ENCODE measurements at regions not wholly inside any gene's neighbourhood (a gene's known extent, or its start where the extent isn't known, plus 50 kb on each side); places are given as distances from the start of the nearest gene placed in this dataset.

- Histone ChIP-seq H3K4me1 (ENCODE audit: insufficient read depth, low read length) (no peaks in the 10 kb centered on the region), H3K79me2 (ENCODE audit: insufficient read depth, low read length) (no peaks in the 10 kb centered on the region), H2AFZ (ENCODE audit: low read length) (no peak overlapping the region), H3K36me3 (replicated peaks in 1 of 2; ENCODE audit: control insufficient read depth in 1 of 2, insufficient read depth in 2 of 2, low read length in 2 of 2) (no peaks in the 10 kb centered on the region), H3K27ac (ENCODE audit: extremely low read length, insufficient read depth, low read length) (no peak overlapping the region), H3K9me3 (ENCODE audit: low read length) (0 out of 2 replicates have a peak, but pooled peaks cover 4% of the 10 kb centered on the region), H3K27me3 (ENCODE audit: control insufficient read depth in 1 of 2, insufficient read depth in 2 of 2, low read length in 2 of 2) (peaks cover 0 to 1% of the 10 kb centered on the region in 2 experiments; a peak in 3 of 5 replicates), H3K9ac (ENCODE audit: insufficient read depth, low read depth, low read length) (no peak overlapping the region), H3K4me3 (replicated peaks in 1 of 3; ENCODE audit: insufficient read depth in 1 of 3, low read depth in 2 of 3, low read length in 3 of 3) (no peak overlapping the region), H4K20me1 (ENCODE audit: insufficient read depth, low read length) (no peaks in the 10 kb centered on the region), H3K4me2 (ENCODE audit: low read depth, low read length) (no peak overlapping the region)
- ATAC-seq (no peak), FAIRE-seq (no peak), DNase-seq (ENCODE audit: low spot score) (no peak)
- ChIA-PET POLR2A (no interaction called here), CTCF (ENCODE audit: low intra/inter-chr PET ratio, low total read pairs) (no interaction called here)
- no TSS peak for BruUV-seq (replicated peaks)
- in situ Hi-C loops (cut with HindIII; ENCODE audit: extremely low pct_ligation_motif_present, low pct_unique_long_range_greater_than_20kb) (no loop called here), intact Hi-C loops (cut with micrococcal nuclease; ENCODE audit: unreplicated experiment) (no loop called here)
- WGBS (ENCODE audit: low lambda C conversion rate), result 37% methylated on average over 6 of the region's 6 CpGs
- TF ChIP-seq ZNF124 (CRISPR knock-in tag; IDR thresholded peaks at IDR 0.05) (peak; percentile 85; the same call in 1 of the 2 replicates), SMC3 (IDR thresholded peaks at IDR 0.05; ENCODE audit: low read length) (no peak), MNT (IDR thresholded peaks at IDR 0.05) (peak; percentile 65)
Observed at GRCh38 chr12:116478243-116478773, 80.9 kb upstream of the MAP1LC3B2 start.

GRCh38 chr12:116480210-116480810, 78.9 kb upstream of the MAP1LC3B2 start:
- Histone ChIP-seq H3K27me3 (ENCODE audit: control insufficient read depth in 1 of 2, insufficient read depth in 2 of 2, low read length in 2 of 2) (peaks cover 0 to 1% of the 10 kb centered on the region in 2 experiments; a peak in 3 of 5 replicates), H3K4me3 (replicated peaks in 1 of 3; ENCODE audit: insufficient read depth in 1 of 3, low read depth in 2 of 3, low read length in 3 of 3) (no peak overlapping the region), H4K20me1 (ENCODE audit: insufficient read depth, low read length) (no peaks in the 10 kb centered on the region), H3K36me3 (replicated peaks in 1 of 2; ENCODE audit: control insufficient read depth in 1 of 2, insufficient read depth in 2 of 2, low read length in 2 of 2) (no peaks in the 10 kb centered on the region), H3K27ac (ENCODE audit: extremely low read length, insufficient read depth, low read length) (no peak overlapping the region), H2AFZ (ENCODE audit: low read length) (no peak overlapping the region), H3K4me2 (ENCODE audit: low read depth, low read length) (no peak overlapping the region), H3K79me2 (ENCODE audit: insufficient read depth, low read length) (no peaks in the 10 kb centered on the region), H3K9me3 (ENCODE audit: low read length) (0 out of 2 replicates have a peak, but pooled peaks cover 4% of the 10 kb centered on the region), H3K4me1 (ENCODE audit: insufficient read depth, low read length) (no peaks in the 10 kb centered on the region), H3K9ac (ENCODE audit: insufficient read depth, low read depth, low read length) (no peak overlapping the region)
- intact Hi-C loops (cut with micrococcal nuclease; ENCODE audit: unreplicated experiment), result no loop called here
- ChIA-PET POLR2A (no interaction called here), CTCF (ENCODE audit: low intra/inter-chr PET ratio, low total read pairs) (no interaction called here)
- FAIRE-seq (no peak), DNase-seq (ENCODE audit: low spot score) (no peak), ATAC-seq (no peak)
- in situ Hi-C loops (cut with HindIII; ENCODE audit: extremely low pct_ligation_motif_present, low pct_unique_long_range_greater_than_20kb), result no loop called here
- 31% methylated on average over 3 of the region's 3 CpGs for WGBS (ENCODE audit: low lambda C conversion rate)
- no TSS peak for BruUV-seq (replicated peaks)
- peak; percentile 67 for TF ChIP-seq ZNF629 (CRISPR knock-in tag; conservative IDR thresholded peaks at IDR 0.05)
- TF ChIP-seq ZNF33B (CRISPR knock-in tag; IDR thresholded peaks at IDR 0.05), result no peak
